ENCODE measurements at regions not wholly inside any gene's neighbourhood (a gene's known extent, or its start where the extent isn't known, plus 50 kb on each side); places are given as distances from the start of the nearest gene placed in this dataset.

DNA sequence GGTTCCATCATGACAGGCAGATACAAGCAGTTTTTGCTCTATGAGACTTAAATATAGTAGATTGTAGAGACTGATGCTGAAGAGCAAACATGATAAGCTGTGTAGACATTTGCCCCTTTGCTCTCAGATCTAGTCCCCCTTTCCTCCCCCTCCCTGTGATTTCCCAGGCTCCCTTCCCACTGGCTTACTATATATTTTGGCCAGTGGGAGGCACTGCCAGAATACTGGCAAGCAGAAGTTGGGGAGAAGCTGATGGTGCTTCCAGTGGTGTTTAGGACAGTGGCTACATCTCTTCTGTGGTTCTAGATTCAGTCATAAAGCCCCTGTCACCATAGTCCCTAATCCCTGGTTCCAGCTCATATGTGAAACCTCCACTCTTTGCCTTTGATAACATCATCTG is 156.1 kb upstream of the STEAP4 start:
- H3K27ac Mint-ChIP-seq: no peak overlapping the region

DNA sequence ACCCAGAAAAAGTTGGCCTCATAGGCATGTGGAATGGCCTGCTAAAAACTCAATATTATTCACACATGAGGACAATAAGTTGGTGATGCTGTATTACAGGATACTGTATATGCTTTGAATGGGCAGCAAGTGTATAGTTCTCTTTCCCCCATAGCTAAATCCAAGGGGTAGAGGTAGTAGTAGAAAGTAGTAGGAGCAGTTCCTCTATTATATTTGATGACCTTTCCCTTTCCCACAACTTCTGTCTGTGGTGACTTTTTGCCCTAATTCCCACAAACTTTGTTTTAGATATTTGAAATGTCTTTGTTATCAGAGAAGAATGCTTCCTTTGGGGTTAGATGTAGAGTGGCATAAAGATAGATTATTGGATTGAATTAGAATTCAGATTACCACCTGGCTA is 154.0 kb upstream of the STEAP4 start:
- Mint-ChIP-seq H3K27ac (no peak overlapping the region), H3K4me3 (no peak overlapping the region), H3K36me3 (ENCODE audit: low read depth) (no peaks in the 10 kb centered on the region), H3K27me3 (no peaks in the 10 kb centered on the region), H3K4me1 (no peaks in the 10 kb centered on the region), H3K9me3 (no peaks in the 10 kb centered on the region)
- CTCF ChIA-PET: no interaction called here
- POLR2A ChIA-PET: no interaction called here
- DNase-seq: no peak

More for the DNA sequence above, 156.1 kb upstream of the STEAP4 start:
- H3K9me3 Mint-ChIP-seq: no peaks in the 10 kb centered on the region
- no peaks in the 10 kb centered on the region for H3K27me3 Mint-ChIP-seq
- no peak for DNase-seq
- H3K36me3 Mint-ChIP-seq (ENCODE audit: low read depth): no peaks in the 10 kb centered on the region
- POLR2A ChIA-PET: no interaction called here
- H3K4me1 Mint-ChIP-seq: no peaks in the 10 kb centered on the region
- no peak overlapping the region for H3K4me3 Mint-ChIP-seq
- CTCF ChIA-PET: no interaction called here

DNA sequence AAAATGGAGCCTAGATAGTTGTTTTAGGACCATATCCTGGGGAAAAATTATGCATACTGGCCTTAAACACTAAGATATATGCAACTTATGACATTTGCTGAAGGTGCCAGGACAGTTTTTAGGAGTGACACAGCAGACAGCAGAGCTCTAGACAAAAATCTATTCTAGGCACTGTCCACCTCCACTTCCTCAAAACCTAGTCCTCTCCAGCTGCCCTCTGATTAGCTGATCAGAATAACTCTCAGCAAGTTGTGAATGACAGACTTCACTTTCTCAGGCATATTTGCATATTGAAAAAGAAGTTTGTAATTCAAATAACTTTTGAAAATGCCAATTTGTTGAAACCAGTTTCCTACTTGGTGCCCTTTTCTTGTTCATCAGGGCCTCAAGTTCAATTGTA is 152.3 kb upstream of the STEAP4 start:
- H3K27me3 Mint-ChIP-seq: no peaks in the 10 kb centered on the region
- no peaks in the 10 kb centered on the region for H3K36me3 Mint-ChIP-seq (ENCODE audit: low read depth)
- H3K27ac Mint-ChIP-seq: no peak overlapping the region
- ChIA-PET CTCF (no interaction called here), POLR2A (no interaction called here)
- no peak overlapping the region for H3K4me3 Mint-ChIP-seq
- no peaks in the 10 kb centered on the region for H3K9me3 Mint-ChIP-seq
- no peak for DNase-seq
- H3K4me1 Mint-ChIP-seq: no peaks in the 10 kb centered on the region

DNA sequence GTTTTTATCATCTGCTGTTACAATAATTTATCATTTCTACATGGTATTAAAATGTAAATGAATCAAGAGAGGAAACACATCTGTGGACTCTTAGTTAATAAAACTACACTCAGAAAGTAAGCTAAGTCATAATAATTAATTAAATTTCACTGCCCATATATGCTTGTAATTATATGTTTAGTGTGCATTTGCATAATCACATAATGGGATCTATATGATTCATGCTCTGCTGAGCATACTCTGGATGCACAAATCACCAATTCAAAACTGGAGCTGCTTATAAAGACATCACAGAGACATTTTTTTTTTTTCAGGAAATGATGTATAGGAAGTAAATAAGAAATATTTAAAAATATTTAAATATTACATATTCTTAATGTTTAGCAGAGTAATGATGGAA is 151.6 kb upstream of the STEAP4 start:
- no peak overlapping the region for H3K4me3 Mint-ChIP-seq
- no peak for DNase-seq
- H3K4me1 Mint-ChIP-seq: no peaks in the 10 kb centered on the region
- H3K9me3 Mint-ChIP-seq: no peaks in the 10 kb centered on the region
- no peaks in the 10 kb centered on the region for H3K36me3 Mint-ChIP-seq (ENCODE audit: low read depth)
- POLR2A ChIA-PET: no interaction called here
- no peaks in the 10 kb centered on the region for H3K27me3 Mint-ChIP-seq
- H3K27ac Mint-ChIP-seq: no peak overlapping the region
- CTCF ChIA-PET: no interaction called here

DNA sequence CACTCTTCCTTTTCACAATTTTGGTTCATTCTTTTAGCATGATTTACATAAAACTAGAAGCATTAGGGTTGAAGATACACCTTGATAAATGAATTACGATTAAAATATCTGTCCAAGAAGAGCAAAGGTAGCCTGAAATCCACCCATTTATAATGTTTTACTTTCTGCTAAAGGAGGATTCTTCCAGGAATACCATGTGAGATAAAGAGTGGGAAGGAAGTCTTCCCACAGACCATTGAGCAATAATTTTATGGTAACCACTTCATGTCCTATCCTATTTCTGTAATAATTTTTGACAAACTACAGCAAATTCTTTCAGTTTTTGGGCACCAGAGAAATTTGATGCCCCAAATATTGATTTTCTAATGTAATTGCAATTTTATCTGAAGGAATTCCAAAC is 150.6 kb upstream of the STEAP4 start:
- Mint-ChIP-seq H3K36me3 (ENCODE audit: low read depth) (no peaks in the 10 kb centered on the region), H3K27ac (no peak overlapping the region)
- POLR2A ChIA-PET: no interaction called here

DNA sequence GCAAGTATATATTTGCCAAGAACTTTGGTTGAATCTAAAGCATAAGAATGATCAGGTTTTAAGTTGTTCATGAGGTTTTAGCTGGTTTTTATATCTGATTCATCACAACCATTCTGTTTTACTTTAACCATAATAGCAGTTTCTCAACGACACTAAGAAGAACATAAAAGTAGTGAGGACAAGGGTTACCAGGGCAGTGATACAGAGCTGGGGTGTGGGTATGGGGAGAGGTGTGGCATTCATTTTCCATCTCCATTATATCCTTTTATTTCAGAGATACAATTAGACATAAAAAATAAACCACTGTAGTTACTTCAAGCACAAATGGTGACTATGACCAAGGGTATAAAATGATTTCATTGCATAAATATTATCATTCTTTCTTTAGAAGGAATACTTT is 149.8 kb upstream of the STEAP4 start:
- Mint-ChIP-seq H3K27me3 (no peaks in the 10 kb centered on the region), H3K9me3 (no peaks in the 10 kb centered on the region), H3K27ac (no peak overlapping the region), H3K36me3 (ENCODE audit: low read depth) (no peaks in the 10 kb centered on the region), H3K4me1 (no peaks in the 10 kb centered on the region), H3K4me3 (no peak overlapping the region)
- DNase-seq: no peak
- POLR2A ChIA-PET: no interaction called here
- CTCF ChIA-PET: no interaction called here

More for the DNA sequence above, 150.6 kb upstream of the STEAP4 start:
- Mint-ChIP-seq H3K4me1 (no peaks in the 10 kb centered on the region), H3K27me3 (no peaks in the 10 kb centered on the region), H3K4me3 (no peak overlapping the region), H3K9me3 (no peaks in the 10 kb centered on the region)
- no peak for DNase-seq
- CTCF ChIA-PET: no interaction called here

DNA sequence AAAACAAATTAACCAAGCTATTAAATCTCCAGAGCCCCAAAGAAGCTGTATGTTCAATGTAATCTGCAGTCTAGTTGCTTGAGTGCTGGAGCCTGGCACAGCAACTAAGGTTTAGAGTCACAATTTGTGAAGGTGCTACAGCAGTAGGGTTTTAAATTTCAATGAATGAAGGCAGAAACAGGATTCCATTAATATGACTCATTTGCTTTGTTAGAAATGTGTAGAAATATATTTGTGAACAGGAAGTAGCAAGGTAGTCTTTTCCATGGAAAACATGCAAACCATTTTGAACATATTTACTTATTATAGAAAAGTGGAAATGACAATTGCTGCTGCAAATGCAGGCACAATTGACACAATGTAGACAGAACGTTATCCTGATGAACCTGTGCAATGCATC is 149.0 kb upstream of the STEAP4 start:
- no peaks in the 10 kb centered on the region for H3K9me3 Mint-ChIP-seq
- ChIA-PET POLR2A (no interaction called here), CTCF (no interaction called here)
- H3K4me1 Mint-ChIP-seq: no peaks in the 10 kb centered on the region
- no peak overlapping the region for H3K4me3 Mint-ChIP-seq
- no peak for DNase-seq
- H3K27me3 Mint-ChIP-seq: no peaks in the 10 kb centered on the region
- H3K27ac Mint-ChIP-seq: no peak overlapping the region
- no peaks in the 10 kb centered on the region for H3K36me3 Mint-ChIP-seq (ENCODE audit: low read depth)

DNA sequence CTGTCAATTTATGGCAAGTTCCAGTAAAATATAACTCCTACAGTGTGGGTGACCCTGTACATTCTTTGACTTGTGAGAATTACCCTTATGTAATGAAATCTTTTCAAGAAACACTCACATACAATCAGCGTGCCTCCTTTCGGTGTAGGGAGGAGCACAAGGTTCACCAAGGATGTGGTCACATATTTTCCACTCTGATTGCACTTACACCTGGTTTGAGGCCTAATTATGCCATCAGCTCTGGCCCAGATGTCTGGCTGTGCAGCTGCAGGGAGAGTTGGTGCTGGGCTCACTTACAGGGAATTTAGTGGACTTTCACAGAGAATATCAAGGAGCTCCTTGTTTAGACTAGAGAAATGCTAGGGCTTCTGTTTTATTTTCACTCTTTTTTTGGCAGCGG is 146.0 kb upstream of the STEAP4 start:
- DNase-seq: no peak
- Mint-ChIP-seq H3K27me3 (no peaks in the 10 kb centered on the region), H3K4me1 (no peaks in the 10 kb centered on the region), H3K27ac (no peak overlapping the region), H3K36me3 (ENCODE audit: low read depth) (no peaks in the 10 kb centered on the region), H3K9me3 (no peaks in the 10 kb centered on the region), H3K4me3 (no peak overlapping the region)
- ChIA-PET POLR2A (no interaction called here), CTCF (no interaction called here)

DNA sequence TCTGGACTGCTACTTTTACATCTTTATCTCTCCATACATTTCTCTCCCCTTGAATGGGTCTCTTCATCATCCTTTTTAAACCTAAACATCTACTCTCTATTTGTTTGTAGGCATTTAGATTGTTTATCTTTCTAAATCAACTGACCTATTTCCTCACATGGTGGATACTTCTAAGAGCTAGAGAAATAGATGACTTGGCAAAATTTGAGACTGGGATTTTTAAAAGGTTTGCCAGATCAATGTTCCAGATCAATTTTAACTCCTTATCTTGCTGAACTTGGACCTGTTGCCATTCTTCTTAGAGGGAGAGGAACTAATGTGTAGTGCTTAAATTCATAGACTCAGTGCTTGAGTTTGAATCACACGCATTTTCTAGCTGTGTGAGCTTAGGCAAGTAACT is 144.2 kb upstream of the STEAP4 start:
- no peak for DNase-seq
- ChIA-PET POLR2A (no interaction called here), CTCF (no interaction called here)
- Mint-ChIP-seq H3K4me1 (no peaks in the 10 kb centered on the region), H3K27ac (no peak overlapping the region), H3K27me3 (no peaks in the 10 kb centered on the region), H3K36me3 (ENCODE audit: low read depth) (no peaks in the 10 kb centered on the region), H3K9me3 (no peaks in the 10 kb centered on the region), H3K4me3 (no peak overlapping the region)

DNA sequence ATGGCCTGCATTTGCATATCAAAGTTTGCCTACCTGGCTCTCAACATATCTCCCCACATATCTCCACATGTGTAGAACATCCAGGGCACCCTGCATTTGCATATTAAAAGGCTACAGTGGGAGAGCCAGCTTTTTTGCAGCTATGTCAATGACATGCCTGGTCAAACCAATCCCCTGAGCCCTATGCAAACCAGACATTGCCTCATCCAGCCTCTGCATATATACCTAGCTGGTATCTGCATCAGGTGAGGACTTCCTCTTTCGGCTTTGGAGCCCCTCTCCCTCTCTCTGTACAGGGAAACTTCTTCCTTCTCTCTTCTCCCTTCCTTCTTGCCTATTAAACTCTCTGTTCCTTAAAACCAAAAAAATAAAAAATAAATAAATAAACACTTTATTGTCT is 142.7 kb upstream of the STEAP4 start:
- DNase-seq: no peak
- no peaks in the 10 kb centered on the region for H3K27me3 Mint-ChIP-seq
- ChIA-PET CTCF (no interaction called here), POLR2A (no interaction called here)
- no peak overlapping the region for H3K27ac Mint-ChIP-seq
- no peaks in the 10 kb centered on the region for H3K4me1 Mint-ChIP-seq
- H3K9me3 Mint-ChIP-seq: no peaks in the 10 kb centered on the region
- no peak overlapping the region for H3K4me3 Mint-ChIP-seq
- H3K36me3 Mint-ChIP-seq (ENCODE audit: low read depth): no peaks in the 10 kb centered on the region

DNA sequence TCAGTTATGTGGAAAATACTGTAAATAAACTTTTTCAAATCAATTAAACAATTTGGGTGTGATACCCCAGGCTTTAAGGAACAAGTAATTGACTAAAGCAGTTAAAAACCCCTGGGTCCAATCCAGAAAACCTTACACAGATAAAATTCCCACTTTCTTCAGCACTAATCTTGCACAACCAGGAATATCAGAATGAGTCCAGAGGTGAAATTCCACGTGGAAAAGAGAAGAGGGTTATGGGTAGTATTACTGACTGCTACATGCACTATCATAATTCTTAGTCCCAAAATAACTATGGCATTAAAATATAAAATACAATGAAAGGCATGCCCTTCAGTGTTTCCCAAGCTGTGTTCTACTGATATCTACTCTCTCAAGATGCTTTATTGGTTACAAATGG is 135.7 kb upstream of the STEAP4 start:
- no peak overlapping the region for H3K27ac Mint-ChIP-seq
- ChIA-PET POLR2A (no interaction called here), CTCF (no interaction called here)
- DNase-seq: no peak
- no peaks in the 10 kb centered on the region for H3K27me3 Mint-ChIP-seq
- no peak overlapping the region for H3K4me3 Mint-ChIP-seq
- no peaks in the 10 kb centered on the region for H3K9me3 Mint-ChIP-seq
- H3K36me3 Mint-ChIP-seq (ENCODE audit: low read depth): no peaks in the 10 kb centered on the region
- H3K4me1 Mint-ChIP-seq: no peaks in the 10 kb centered on the region

DNA sequence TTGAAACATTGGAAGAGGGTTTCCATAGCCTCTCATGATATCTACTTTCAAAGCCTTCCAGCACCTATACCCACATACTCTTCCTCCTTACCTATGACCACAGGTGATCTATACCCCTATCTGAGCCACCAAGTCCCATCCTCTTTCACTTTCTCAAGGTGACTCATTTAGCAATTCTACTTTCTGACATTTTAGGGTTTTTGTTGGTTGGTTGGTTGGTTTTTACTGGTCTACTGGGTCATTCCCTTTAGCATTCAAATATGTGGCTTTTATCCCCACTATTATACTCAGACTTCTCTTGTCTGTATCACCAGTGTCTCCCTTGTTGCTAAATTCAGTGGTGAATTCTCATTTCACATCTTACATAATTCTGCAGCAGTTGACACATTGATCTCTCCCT is 130.4 kb upstream of the STEAP4 start:
- H3K36me3 Mint-ChIP-seq (ENCODE audit: low read depth): no peaks in the 10 kb centered on the region
- H3K4me3 Mint-ChIP-seq: no peak overlapping the region
- H3K27me3 Mint-ChIP-seq: no peaks in the 10 kb centered on the region
- ChIA-PET CTCF (no interaction called here), POLR2A (no interaction called here)
- no peaks in the 10 kb centered on the region for H3K9me3 Mint-ChIP-seq
- H3K4me1 Mint-ChIP-seq: no peaks in the 10 kb centered on the region
- no peak for DNase-seq
- H3K27ac Mint-ChIP-seq: no peak overlapping the region

DNA sequence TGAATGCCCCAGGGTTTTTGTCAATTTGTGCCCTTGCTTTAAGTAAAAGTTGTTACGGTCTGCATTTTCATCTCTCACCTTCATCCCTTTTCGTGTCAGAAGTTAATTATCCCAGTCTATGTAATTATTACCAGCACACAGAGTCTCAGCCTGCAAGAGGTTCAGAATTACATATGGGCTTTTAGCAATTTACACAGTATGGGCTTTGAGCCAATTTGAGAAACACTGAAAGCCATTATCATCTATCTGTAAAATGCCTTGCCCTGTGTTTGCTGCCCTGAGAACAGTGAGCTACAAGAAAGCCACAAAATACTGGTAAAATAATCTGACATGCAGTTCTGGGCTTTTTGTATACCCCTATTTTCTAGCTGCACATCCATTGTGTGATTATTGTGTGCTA is 125.6 kb upstream of the STEAP4 start:
- ChIA-PET CTCF (no interaction called here), POLR2A (no interaction called here)
- no peaks in the 10 kb centered on the region for H3K9me3 Mint-ChIP-seq
- H3K27ac Mint-ChIP-seq: no peak overlapping the region
- no peak overlapping the region for H3K4me3 Mint-ChIP-seq
- no peaks in the 10 kb centered on the region for H3K4me1 Mint-ChIP-seq
- no peaks in the 10 kb centered on the region for H3K27me3 Mint-ChIP-seq
- no peak for DNase-seq
- H3K36me3 Mint-ChIP-seq (ENCODE audit: low read depth): no peaks in the 10 kb centered on the region

DNA sequence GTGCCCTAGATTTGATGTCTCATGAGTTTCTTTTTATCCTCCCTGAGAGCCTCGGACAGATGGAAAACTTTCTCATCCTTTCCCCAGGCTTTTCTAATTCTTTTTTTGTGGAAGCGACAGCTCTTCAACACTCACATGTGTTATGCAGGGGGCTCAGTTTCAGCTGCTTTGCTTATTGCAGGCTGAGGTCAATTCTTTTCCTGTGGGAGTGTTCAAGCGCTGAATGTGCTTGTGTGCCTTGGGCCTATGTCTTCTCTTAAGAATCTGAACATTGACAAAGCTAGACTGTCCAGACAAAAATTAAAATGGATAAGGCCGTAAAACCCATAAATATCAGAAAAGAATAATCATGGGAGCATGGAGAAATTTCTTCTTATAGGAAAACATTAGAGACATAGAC is 125.2 kb upstream of the STEAP4 start:
- ChIA-PET CTCF (no interaction called here), POLR2A (no interaction called here)
- Mint-ChIP-seq H3K9me3 (no peaks in the 10 kb centered on the region), H3K36me3 (ENCODE audit: low read depth) (no peaks in the 10 kb centered on the region), H3K4me3 (no peak overlapping the region), H3K4me1 (no peaks in the 10 kb centered on the region), H3K27me3 (no peaks in the 10 kb centered on the region), H3K27ac (no peak overlapping the region)
- no peak for DNase-seq

DNA sequence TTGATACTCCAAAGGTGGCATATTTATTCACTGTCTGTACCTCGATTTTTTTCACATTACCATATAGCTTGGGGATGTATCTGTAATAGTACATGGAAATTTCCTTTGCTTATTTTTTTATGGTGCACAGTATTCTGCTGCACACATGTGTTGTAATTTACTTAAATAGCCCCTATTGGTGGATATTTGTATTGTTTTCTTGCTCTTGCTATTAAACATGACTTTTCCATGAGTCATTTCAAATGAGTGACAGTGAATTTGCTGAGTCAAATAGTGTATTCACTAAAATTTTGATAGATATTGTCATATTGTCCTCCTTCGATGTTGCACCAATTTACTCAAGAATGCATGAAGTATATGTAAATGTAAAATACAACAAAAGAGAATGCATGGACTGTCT is 122.7 kb upstream of the STEAP4 start:
- no peaks in the 10 kb centered on the region for H3K36me3 Mint-ChIP-seq (ENCODE audit: low read depth)
- POLR2A ChIA-PET: no interaction called here

More for the DNA sequence above, 122.7 kb upstream of the STEAP4 start:
- Mint-ChIP-seq H3K27ac (no peak overlapping the region), H3K4me3 (no peak overlapping the region), H3K9me3 (no peaks in the 10 kb centered on the region), H3K27me3 (no peaks in the 10 kb centered on the region), H3K4me1 (no peaks in the 10 kb centered on the region)
- CTCF ChIA-PET: no interaction called here
- no peak for DNase-seq
